GM12874 (cell line): ENCODE measurements at regions not wholly inside any gene's neighbourhood (a gene's known extent, or its start where the extent isn't known, plus 50 kb on each side); places are given as distances from the start of the nearest gene placed in this dataset.

Experiments used
- TF ChIP-seq, protein P1 (sequence below): IDR thresholded peaks from 2 replicates; pipeline ENCODE4 v1.5.1; 2011; ENCODE audit warnings: low read depth, mild to moderate bottlenecking, control low read depth, low read length, moderate library complexity; ENCODE audit not compliant: insufficient read depth

DNA sequence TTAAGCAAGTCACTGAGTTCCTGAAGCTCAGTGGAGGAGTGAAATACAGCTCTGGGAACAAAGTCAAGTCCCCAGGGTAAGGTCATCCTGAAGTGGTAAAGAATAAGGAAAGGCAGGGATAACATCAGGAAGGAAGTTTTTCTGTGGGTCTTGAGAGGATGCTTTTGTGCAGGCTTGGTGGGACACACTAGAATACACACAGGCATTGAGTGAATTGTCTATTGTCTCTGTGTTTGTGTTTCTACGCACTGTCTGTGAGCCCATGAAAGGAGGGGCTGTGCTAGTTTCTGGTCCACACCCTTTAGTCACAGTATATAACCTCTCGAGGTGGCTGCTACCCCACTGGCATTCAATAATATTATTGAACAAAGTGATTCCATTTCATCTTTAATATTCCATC is 95.8 kb upstream of the ABCB5 start:
- TF ChIP-seq, protein P1, sequence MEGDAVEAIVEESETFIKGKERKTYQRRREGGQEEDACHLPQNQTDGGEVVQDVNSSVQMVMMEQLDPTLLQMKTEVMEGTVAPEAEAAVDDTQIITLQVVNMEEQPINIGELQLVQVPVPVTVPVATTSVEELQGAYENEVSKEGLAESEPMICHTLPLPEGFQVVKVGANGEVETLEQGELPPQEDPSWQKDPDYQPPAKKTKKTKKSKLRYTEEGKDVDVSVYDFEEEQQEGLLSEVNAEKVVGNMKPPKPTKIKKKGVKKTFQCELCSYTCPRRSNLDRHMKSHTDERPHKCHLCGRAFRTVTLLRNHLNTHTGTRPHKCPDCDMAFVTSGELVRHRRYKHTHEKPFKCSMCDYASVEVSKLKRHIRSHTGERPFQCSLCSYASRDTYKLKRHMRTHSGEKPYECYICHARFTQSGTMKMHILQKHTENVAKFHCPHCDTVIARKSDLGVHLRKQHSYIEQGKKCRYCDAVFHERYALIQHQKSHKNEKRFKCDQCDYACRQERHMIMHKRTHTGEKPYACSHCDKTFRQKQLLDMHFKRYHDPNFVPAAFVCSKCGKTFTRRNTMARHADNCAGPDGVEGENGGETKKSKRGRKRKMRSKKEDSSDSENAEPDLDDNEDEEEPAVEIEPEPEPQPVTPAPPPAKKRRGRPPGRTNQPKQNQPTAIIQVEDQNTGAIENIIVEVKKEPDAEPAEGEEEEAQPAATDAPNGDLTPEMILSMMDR, result no peak

DNA sequence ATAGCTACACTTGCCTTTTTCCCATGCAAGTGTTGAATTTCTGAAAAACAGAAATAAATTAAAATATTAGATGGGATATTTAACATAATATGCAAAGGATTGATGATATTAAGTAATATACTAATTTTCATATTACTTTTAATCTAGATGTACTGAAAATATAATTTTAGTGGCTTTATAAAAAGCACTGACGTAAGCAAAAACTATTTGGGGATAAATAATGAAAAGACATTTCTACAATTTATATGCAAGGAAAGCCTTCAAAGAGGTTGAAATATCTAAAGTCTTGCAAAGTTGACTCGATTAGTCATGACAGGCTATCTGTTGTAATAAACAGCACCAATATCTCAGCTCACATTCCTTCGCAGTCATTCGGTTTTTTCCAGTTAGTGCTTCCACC is 94.9 kb upstream of the ABCB5 start:
- TF ChIP-seq, protein P1, result no peak

DNA sequence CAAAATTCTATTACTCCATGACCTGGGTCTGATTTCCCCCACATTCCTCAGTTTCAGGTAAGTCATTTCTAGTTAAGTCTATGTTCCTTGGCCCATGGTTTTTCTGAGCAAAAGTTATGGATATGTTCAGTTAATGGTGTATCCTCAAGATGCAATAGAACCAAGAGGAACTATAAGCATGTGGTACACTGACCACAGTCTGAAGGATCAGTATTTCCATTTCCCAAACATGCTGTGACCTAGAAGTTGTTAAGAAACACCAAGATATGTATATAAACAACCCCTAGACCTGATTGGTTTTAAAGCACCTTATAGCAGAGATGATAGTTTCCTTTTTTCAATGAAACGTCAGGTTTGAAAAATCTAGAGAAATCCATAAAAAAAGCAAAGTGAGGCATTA is 94.2 kb upstream of the ABCB5 start:
- TF ChIP-seq, protein P1, result no peak

DNA sequence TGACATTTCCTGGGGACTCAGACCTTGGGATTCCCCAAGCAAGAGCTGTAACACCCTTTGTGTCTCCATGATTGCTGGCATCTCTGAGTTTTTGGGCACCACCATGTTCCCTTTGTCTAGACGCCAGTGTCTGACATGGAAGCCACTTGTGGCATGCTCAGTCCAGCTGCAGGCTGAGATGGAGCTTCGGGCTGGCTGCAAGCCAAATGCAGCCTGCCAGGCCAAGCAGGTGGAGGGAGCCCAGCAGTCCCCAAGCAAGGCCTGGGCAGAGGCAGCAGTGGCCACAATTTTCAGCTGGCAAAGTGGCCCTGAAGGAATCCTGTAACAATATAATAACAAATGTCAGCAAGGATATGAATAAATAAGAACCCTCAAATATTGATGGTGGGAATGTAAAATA is 86.2 kb upstream of the ABCB5 start:
- TF ChIP-seq, protein P1, result no peak

DNA sequence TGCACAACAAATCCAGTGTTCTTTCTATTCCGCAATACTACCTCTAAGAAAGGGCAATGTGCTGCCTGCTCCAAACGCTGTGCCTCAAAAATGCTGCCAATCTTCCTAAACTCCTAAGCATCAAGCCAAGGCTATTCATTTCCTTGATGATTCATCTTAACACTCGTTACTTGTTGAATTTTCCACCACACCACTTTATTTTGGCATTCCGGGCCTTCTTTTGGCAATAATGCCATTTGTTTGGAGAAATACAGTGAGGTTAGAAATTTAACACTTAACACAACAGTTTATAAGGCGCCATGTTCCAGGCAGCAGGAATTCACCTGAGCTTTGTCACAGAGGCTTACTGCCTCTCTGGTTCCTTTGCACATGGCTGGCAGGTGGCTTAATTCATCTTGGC is 82.6 kb upstream of the ABCB5 start:
- TF ChIP-seq, protein P1, result no peak

DNA sequence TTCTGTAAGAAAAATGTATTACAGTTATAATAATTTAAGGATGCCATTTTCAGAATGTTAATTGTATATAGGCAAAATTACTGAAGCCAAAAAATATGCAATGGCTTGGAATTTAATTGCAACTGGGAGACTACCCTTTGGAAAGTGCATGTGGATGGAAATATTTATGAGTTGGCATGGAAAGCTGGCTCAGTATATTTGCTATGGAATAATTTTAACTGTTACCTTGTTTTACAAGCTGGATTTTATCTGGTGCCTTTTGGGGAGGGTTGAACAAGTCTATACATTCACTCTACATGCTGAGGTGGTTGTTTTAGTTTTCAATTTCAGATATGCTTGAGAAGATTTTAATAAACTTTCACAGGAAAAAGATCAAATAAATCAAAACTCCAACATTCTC is 80.9 kb upstream of the ABCB5 start:
- TF ChIP-seq, protein P1, result no peak

DNA sequence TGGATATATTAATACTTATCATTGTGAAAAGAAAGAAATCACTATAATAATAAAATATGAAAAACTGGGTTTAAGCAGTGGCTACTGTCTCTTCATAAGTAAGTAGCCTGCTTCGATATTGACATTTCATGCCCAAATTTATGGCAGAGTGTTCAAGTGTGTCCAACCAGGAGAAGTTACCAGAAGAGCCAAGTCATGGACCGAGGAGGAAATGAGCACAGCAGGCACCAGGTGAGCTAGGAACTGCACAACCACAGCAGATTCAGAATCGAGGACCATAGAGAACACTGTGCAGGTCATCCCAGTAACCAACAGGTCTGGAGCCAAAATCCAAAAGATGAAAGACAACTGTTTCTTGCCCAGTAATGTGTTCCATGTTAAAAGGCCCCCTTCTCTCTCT is 79.9 kb upstream of the ABCB5 start:
- TF ChIP-seq, protein P1, result no peak

DNA sequence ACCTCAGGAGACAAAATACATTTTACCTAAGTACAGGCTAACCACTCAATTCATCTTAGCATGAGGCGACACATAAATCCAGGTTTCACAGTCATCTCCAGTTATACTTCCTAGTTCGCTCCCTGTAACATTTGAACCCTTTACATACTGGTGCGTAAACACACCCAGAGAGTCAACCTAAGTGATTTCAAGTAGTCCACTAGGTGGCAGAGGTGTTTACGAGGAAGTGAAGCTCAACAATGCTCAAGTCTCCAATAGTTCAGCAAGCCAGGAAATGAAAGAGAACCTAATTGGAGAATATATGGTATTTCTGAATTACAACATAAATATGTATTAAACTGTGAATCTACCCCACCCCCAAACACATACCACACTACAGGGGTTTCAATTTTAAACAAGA is 76.3 kb upstream of the ABCB5 start:
- TF ChIP-seq, protein P1, result peak; percentile 26; the same call in 1 of the 2 replicates
